ENCODE measurements at regions not wholly inside any gene's neighbourhood (a gene's known extent, or its start where the extent isn't known, plus 50 kb on each side); places are given as distances from the start of the nearest gene placed in this dataset.

- H3K36me3 ChIP-seq (ENCODE audit: control insufficient read depth, insufficient read depth, low read length): no peaks in the 10 kb centered on the region
- no peak for DNase-seq (ENCODE audit: low read depth)
- H3K27me3 ChIP-seq (ENCODE audit: control insufficient read depth, insufficient read depth, low read length): peaks cover 22% of the 10 kb centered on the region
- H3K4me3 ChIP-seq (ENCODE audit: low read depth, low read length): no peak overlapping the region
- no peak for TF ChIP-seq CTCF (IDR thresholded peaks at IDR 0.05; ENCODE audit: insufficient read depth, low read length, poor library complexity, severe bottlenecking)
Measured at GRCh38 chr11:45038923-45039322, 88.2 kb upstream of the TP53I11 start.

- no peak for DNase-seq (ENCODE audit: low read depth)
Measured at GRCh38 chr11:45041596-45041995, 90.9 kb upstream of the TP53I11 start.

GRCh38 chr11:45042560-45042959 is 91.9 kb upstream of the TP53I11 start:
- no peak for DNase-seq (ENCODE audit: low read depth)
- no peak overlapping the region for H3K4me3 ChIP-seq (ENCODE audit: low read depth, low read length)
- peaks cover 13% of the 10 kb centered on the region for H3K27me3 ChIP-seq (ENCODE audit: control insufficient read depth, insufficient read depth, low read length)
- TF ChIP-seq CTCF (IDR thresholded peaks at IDR 0.05; ENCODE audit: insufficient read depth, low read length, poor library complexity, severe bottlenecking): no peak
- no peaks in the 10 kb centered on the region for H3K36me3 ChIP-seq (ENCODE audit: control insufficient read depth, insufficient read depth, low read length)

More at GRCh38 chr11:45041596-45041995, 90.9 kb upstream of the TP53I11 start:
- Histone ChIP-seq H3K4me3 (ENCODE audit: low read depth, low read length) (no peak overlapping the region), H3K36me3 (ENCODE audit: control insufficient read depth, insufficient read depth, low read length) (no peaks in the 10 kb centered on the region), H3K27me3 (ENCODE audit: control insufficient read depth, insufficient read depth, low read length) (peaks cover 14% of the 10 kb centered on the region)
- TF ChIP-seq CTCF (IDR thresholded peaks at IDR 0.05; ENCODE audit: insufficient read depth, low read length, poor library complexity, severe bottlenecking): no peak

GRCh38 chr11:45043755-45044475 is 93.2 kb upstream of the TP53I11 start:
- DNase-seq (ENCODE audit: low read depth): no peak
- no peak for TF ChIP-seq CTCF (IDR thresholded peaks at IDR 0.05; ENCODE audit: insufficient read depth, low read length, poor library complexity, severe bottlenecking)
- Histone ChIP-seq H3K36me3 (ENCODE audit: control insufficient read depth, insufficient read depth, low read length) (no peaks in the 10 kb centered on the region), H3K4me3 (ENCODE audit: low read depth, low read length) (no peak overlapping the region), H3K27me3 (ENCODE audit: control insufficient read depth, insufficient read depth, low read length) (peaks cover 13% of the 10 kb centered on the region)

GRCh38 chr11:45045683-45046471 is 95.2 kb upstream of the TP53I11 start:
- Histone ChIP-seq H3K4me3 (ENCODE audit: low read depth, low read length) (no peak overlapping the region), H3K27me3 (ENCODE audit: control insufficient read depth, insufficient read depth, low read length) (peaks cover 13% of the 10 kb centered on the region), H3K36me3 (ENCODE audit: control insufficient read depth, insufficient read depth, low read length) (no peaks in the 10 kb centered on the region)
- no peak for TF ChIP-seq CTCF (IDR thresholded peaks at IDR 0.05; ENCODE audit: insufficient read depth, low read length, poor library complexity, severe bottlenecking)
- peak; percentile 7 for DNase-seq (ENCODE audit: low read depth)

Measured in kidney epithelial cell (primary cell).